GM12878 (cell line): ENCODE measurements at regions not wholly inside any gene's neighbourhood (a gene's known extent, or its start where the extent isn't known, plus 50 kb on each side); places are given as distances from the start of the nearest gene placed in this dataset.

Source experiments
- ATAC-seq: fragments of 200-7000 bp; cut with Tn5 transposase; 3 replicates; pipeline ENCODE4 v1.9.1; 2020; ENCODE audit warnings: mild to moderate bottlenecking, moderate library complexity
- BruUV-seq: library from RNA; stranded (reverse); fragments of 400-500 nt; replicated peaks from 2 replicates; lab custom pipeline; 2021; lab: Mats Ljungman, UMichigan
- CTCF ChIA-PET: fragments of 300-600 bp; sonication (Branson Sonifier 250); formaldehyde crosslinking; extraction: SDS; loops from one replicate; lab custom pipeline; 2021; ENCODE audit warnings: inconsistent platforms; lab: Yijun Ruan, JAX
- POLR2A ChIA-PET: fragments of 350-600 bp; formaldehyde crosslinking; extraction: SDS; loops from one replicate; lab custom pipeline; 2021; ENCODE audit warnings: inconsistent platforms; lab: Charles Lee
- RAD21 ChIA-PET: fragments of 300-600 bp; sonication (Branson Sonifier 250); formaldehyde crosslinking; loops from one replicate; lab custom pipeline; 2023; ENCODE audit warnings: antibody characterized with exemption; ENCODE audit not compliant: unreplicated experiment; lab: Charles Lee
- SMC1A ChIA-PET: fragments of 300-600 bp; sonication (Branson Sonifier 250); formaldehyde crosslinking; loops from one replicate; lab custom pipeline; 2023; ENCODE audit not compliant: unreplicated experiment, uncharacterized antibody; lab: Charles Lee
- DNase-seq: peaks from one replicate; pipeline ENCODE4 v3.0.0-alpha.2; 2011; ENCODE audit warnings: low read depth, low spot score
- FAIRE-seq: peaks from 3 replicates; lab custom pipeline; 2011; peaks lifted over from hg19 to GRCh38; lab: Jason Lieb, UNC
- H2AFZ ChIP-seq: 2 replicates; pipeline ENCODE4 v1.6.0; 2011; ENCODE audit warnings: low read depth, low read length, control low read depth; ENCODE audit not compliant: control insufficient read depth
- H3K27ac ChIP-seq: 2 replicates; pipeline ENCODE4 v1.5.1; 2011; ENCODE audit warnings: control low read depth; ENCODE audit not compliant: control insufficient read depth, insufficient read depth
- H3K27me3 ChIP-seq, 2 experiments: replicated peaks in 1 of 2; 2 replicates each; pipeline versions ENCODE4 v1.6.0 to v1.6.1; 2011; ENCODE audit warnings: low read length in 1 of 2; ENCODE audit not compliant: control insufficient read depth in 2 of 2, insufficient read depth in 2 of 2
- H3K36me3 ChIP-seq, 2 experiments: 2 replicates each; pipeline ENCODE4 v1.5.1; 2011; ENCODE audit warnings: low read length in 1 of 2; ENCODE audit not compliant: control insufficient read depth in 2 of 2, insufficient read depth in 2 of 2
- H3K4me1 ChIP-seq: 2 replicates; pipeline ENCODE4 v1.6.1; 2011; ENCODE audit warnings: mild to moderate bottlenecking, low read length, moderate library complexity, mixed read lengths; ENCODE audit not compliant: control insufficient read depth, insufficient read depth
- H3K4me2 ChIP-seq: 2 replicates; pipeline ENCODE4 v1.6.0; 2011; ENCODE audit warnings: control low read depth; ENCODE audit not compliant: control insufficient read depth, insufficient read depth
- H3K4me3 ChIP-seq: fragments of 200-600 bp; sonication (generic); 2 replicates; pipeline ENCODE4 v1.5.1; 2016
- H3K79me2 ChIP-seq: 2 replicates; pipeline ENCODE4 v1.6.0; 2011; ENCODE audit warnings: low read length; ENCODE audit not compliant: control insufficient read depth, insufficient read depth
- H3K9ac ChIP-seq: 2 replicates; pipeline ENCODE4 v1.8.0; 2011; ENCODE audit warnings: low read length, control low read depth, mixed read lengths; ENCODE audit not compliant: control insufficient read depth, insufficient read depth
- H3K9me3 ChIP-seq: replicated peaks from 3 replicates; pipeline ENCODE4 v1.5.1; 2011; ENCODE audit warnings: mild to moderate bottlenecking, low read length; ENCODE audit not compliant: control insufficient read depth, insufficient read depth
- H4K20me1 ChIP-seq: 2 replicates; pipeline ENCODE4 v1.6.0; 2011; ENCODE audit not compliant: control insufficient read depth, insufficient read depth
- ATF2 ChIP-seq: IDR thresholded peaks from 2 replicates; pipeline ENCODE4 v1.6.1; 2012; ENCODE audit warnings: low read length, inconsistent platforms
- BACH1 ChIP-seq: fragments of 450-650 bp; IDR thresholded peaks from 2 replicates; pipeline ENCODE4 v1.6.1; 2017; ENCODE audit warnings: mild to moderate bottlenecking, borderline replicate concordance
- CBX5 ChIP-seq: sonication (generic); IDR thresholded peaks from 2 replicates; pipeline ENCODE4 v1.6.1; 2016; ENCODE audit warnings: low read depth, moderate library complexity, mild to moderate bottlenecking, inconsistent platforms
- EZH2 ChIP-seq: IDR thresholded peaks from 2 replicates; pipeline ENCODE4 v1.6.1; 2012; ENCODE audit warnings: low read depth, mild to moderate bottlenecking, control low read depth, inconsistent platforms, low read length, borderline replicate concordance; ENCODE audit not compliant: control insufficient read depth
- IRF3 ChIP-seq: fragments of 450-650 bp; IDR thresholded peaks from 2 replicates; pipeline ENCODE4 v1.6.1; 2014; ENCODE audit warnings: mild to moderate bottlenecking
- MYB ChIP-seq: fragments of 150-350 bp; IDR thresholded peaks from 2 replicates; pipeline ENCODE4 v1.6.1; 2014; ENCODE audit warnings: mild to moderate bottlenecking, low read depth, low read length, borderline replicate concordance
- NR2C2 ChIP-seq: IDR thresholded peaks from 2 replicates; pipeline ENCODE4 v1.6.1; 2011; ENCODE audit warnings: borderline replicate concordance, low read depth; ENCODE audit not compliant: control insufficient read depth, insufficient read length
- PAX8 ChIP-seq: fragments of 450-650 bp; IDR thresholded peaks from 2 replicates; pipeline ENCODE4 v1.6.1; 2017; ENCODE audit warnings: mild to moderate bottlenecking, moderate library complexity
- SREBF2 ChIP-seq: IDR thresholded peaks from 2 replicates; pipeline ENCODE4 v1.6.1; 2012; ENCODE audit warnings: mild to moderate bottlenecking, low read length
- ZBED1 ChIP-seq: IDR thresholded peaks from 2 replicates; pipeline ENCODE4 v1.6.1; 2016; ENCODE audit warnings: borderline replicate concordance
- ZBTB4 ChIP-seq: fragments of 450-650 bp; formaldehyde crosslinking; IDR thresholded peaks from 2 replicates; pipeline ENCODE4 v1.4.0; 2022; ENCODE audit warnings: mild to moderate bottlenecking, moderate library complexity
- ZBTB40 ChIP-seq: fragments of 450-650 bp; IDR thresholded peaks from 2 replicates; pipeline ENCODE4 v1.6.1; 2016; ENCODE audit warnings: mild to moderate bottlenecking, moderate library complexity, borderline replicate concordance
- ZNF217 ChIP-seq: fragments of 450-650 bp; IDR thresholded peaks from 2 replicates; pipeline ENCODE4 v1.6.1; 2017; ENCODE audit warnings: antibody characterized with exemption, mild to moderate bottlenecking
- WGBS: methylation state at CpG from one replicate; pipeline ENCODE4 v1.1.6; 2016; ENCODE audit warnings: low lambda C conversion rate; ENCODE audit not compliant: insufficient replicate concordance, insufficient coverage; ENCODE audit errors: missing lambda C conversion rate; 5-methylcytosine and 5-hydroxymethylcytosine counted together
- in situ Hi-C: fragments of 300-500 bp; cut with MboI; formaldehyde crosslinking; loops from 9 replicates; pipeline ENCODE4 v1.14.3; 2018; ENCODE audit warnings: mixed read lengths
- intact Hi-C: fragments of 100-400 bp; cut with micrococcal nuclease; formaldehyde crosslinking; loops from one replicate; pipeline ENCODE4 v1.14.2; 2022; ENCODE audit not compliant: unreplicated experiment

GRCh38 chr13:93055233-93055632, 171.4 kb upstream of the GPC6 start:
- ATAC-seq (no peak), DNase-seq (no peak), FAIRE-seq (no peak)
- Histone ChIP-seq H3K4me3 (no peak overlapping the region), H3K27me3 (no peaks in the 10 kb centered on the region), H3K27ac (no peak overlapping the region), H4K20me1 (no peaks in the 10 kb centered on the region), H3K9me3 (no peaks in the 10 kb centered on the region), H3K4me1 (no peaks in the 10 kb centered on the region), H3K36me3 (no peaks in the 10 kb centered on the region), H3K9ac (no peak overlapping the region), H3K79me2 (no peaks in the 10 kb centered on the region), H3K4me2 (no peak overlapping the region), H2AFZ (no peak overlapping the region)
- POLR2A ChIA-PET, result no interaction called here
- intact Hi-C loops, result no loop called here
- BruUV-seq, result no TSS peak
- SMC1A ChIA-PET, result no interaction called here
- no peak for TF ChIP-seq ZBTB4 (CRISPR knock-in tag)
- no peak for TF ChIP-seq IRF3
- TF ChIP-seq ZNF217, result no peak
- TF ChIP-seq PAX8, result no peak
- no peak for TF ChIP-seq ATF2
- no peak for TF ChIP-seq SREBF2
- no peak for TF ChIP-seq NR2C2
- no peak for TF ChIP-seq EZH2
- TF ChIP-seq ZBTB40, result no peak
- no peak for TF ChIP-seq MYB
- no peak for TF ChIP-seq ZBED1
- TF ChIP-seq CBX5, result no peak
- TF ChIP-seq BACH1, result no peak
- RAD21 ChIA-PET, result no interaction called here
- CTCF ChIA-PET, result no interaction called here
- 16% methylated on average over 2 of the region's 2 CpGs for WGBS
- in situ Hi-C loops, result no loop called here
